Neural progenitor cell (in vitro differentiated cells): ENCODE measurements at regions not wholly inside any gene's neighbourhood (a gene's known extent, or its start where the extent isn't known, plus 50 kb on each side); places are given as distances from the start of the nearest gene placed in this dataset.

Experiments
- DNase-seq: peaks from one replicate; pipeline ENCODE4 v3.0.0-alpha.2; 2016; ENCODE audit warnings: low spot score
- H2AFZ ChIP-seq: fragments of 200-600 bp; sonication (generic); replicated peaks from 2 replicates; pipeline ENCODE4 v1.6.1; 2016; ENCODE audit warnings: antibody characterized with exemption
- H3F3A ChIP-seq: fragments of 200-600 bp; sonication (generic); 2 replicates; pipeline ENCODE4 v1.6.1; 2016; ENCODE audit warnings: antibody characterized with exemption, low read depth
- H3K27ac ChIP-seq: fragments of 200-600 bp; sonication (generic); 2 replicates; pipeline ENCODE4 v1.5.1; 2016; ENCODE audit warnings: mild to moderate bottlenecking
- H3K27me3 ChIP-seq: fragments of 200-600 bp; sonication (generic); 2 replicates; pipeline ENCODE4 v1.6.1; 2016; ENCODE audit warnings: mild to moderate bottlenecking, moderate library complexity
- H3K36me3 ChIP-seq: fragments of 200-600 bp; sonication (generic); 2 replicates; pipeline ENCODE4 v1.5.1; 2016
- H3K4me1 ChIP-seq: fragments of 200-600 bp; sonication (generic); 2 replicates; pipeline ENCODE4 v1.6.1; 2016; ENCODE audit warnings: mixed run types
- H3K4me2 ChIP-seq: fragments of 200-600 bp; sonication (generic); 2 replicates; pipeline ENCODE4 v1.6.1; 2016
- H3K4me3 ChIP-seq: fragments of 200-600 bp; sonication (generic); 2 replicates; pipeline ENCODE4 v1.5.1; 2016
- H3K79me2 ChIP-seq: fragments of 200-600 bp; sonication (generic); 2 replicates; pipeline ENCODE4 v1.6.1; 2016; ENCODE audit warnings: low read depth
- H3K9ac ChIP-seq: fragments of 200-600 bp; sonication (generic); 2 replicates; pipeline ENCODE4 v1.6.1; 2016
- H3K9me3 ChIP-seq: fragments of 200-600 bp; sonication (generic); 2 replicates; pipeline ENCODE4 v1.5.1; 2016; ENCODE audit warnings: low read depth
- H4K20me1 ChIP-seq: fragments of 200-600 bp; sonication (generic); 2 replicates; pipeline ENCODE4 v1.6.1; 2016; ENCODE audit warnings: low read depth
- H3K27ac Mint-ChIP-seq: 3 replicates; pipeline ENCODE4 v1.8.0; 2021; ENCODE audit warnings: mixed read lengths
- H3K27me3 Mint-ChIP-seq: 2 replicates; pipeline ENCODE4 v1.8.0; 2022; ENCODE audit warnings: low read depth, mild to moderate bottlenecking, inconsistent platforms, moderate library complexity, mixed read lengths; ENCODE audit not compliant: insufficient read depth
- H3K36me3 Mint-ChIP-seq: 3 replicates; pipeline ENCODE4 v1.8.0; 2021; ENCODE audit warnings: mixed read lengths
- H3K4me1 Mint-ChIP-seq: 3 replicates; pipeline ENCODE4 v1.8.0; 2021; ENCODE audit warnings: mixed read lengths
- H3K4me3 Mint-ChIP-seq: 3 replicates; pipeline ENCODE4 v1.8.0; 2021; ENCODE audit warnings: mild to moderate bottlenecking, moderate library complexity, mixed read lengths
- H3K9me3 Mint-ChIP-seq: 3 replicates; pipeline ENCODE4 v1.8.0; 2020; ENCODE audit warnings: mixed read lengths
- CTCF ChIP-seq: fragments of 200-600 bp; sonication (generic); IDR thresholded peaks from 2 replicates; pipeline ENCODE4 v1.5.1; 2017; ENCODE audit warnings: antibody characterized with exemption, mild to moderate bottlenecking
- EZH2 ChIP-seq: fragments of 200-600 bp; sonication (generic); IDR thresholded peaks from 2 replicates; pipeline ENCODE4 v1.6.1; 2017; ENCODE audit warnings: antibody characterized with exemption, mild to moderate bottlenecking, moderate library complexity
- EZH2phosphoT487 ChIP-seq: fragments of 200-600 bp; sonication (generic); IDR thresholded peaks from 2 replicates; pipeline ENCODE4 v1.6.1; 2017; ENCODE audit warnings: antibody characterized with exemption

DNA sequence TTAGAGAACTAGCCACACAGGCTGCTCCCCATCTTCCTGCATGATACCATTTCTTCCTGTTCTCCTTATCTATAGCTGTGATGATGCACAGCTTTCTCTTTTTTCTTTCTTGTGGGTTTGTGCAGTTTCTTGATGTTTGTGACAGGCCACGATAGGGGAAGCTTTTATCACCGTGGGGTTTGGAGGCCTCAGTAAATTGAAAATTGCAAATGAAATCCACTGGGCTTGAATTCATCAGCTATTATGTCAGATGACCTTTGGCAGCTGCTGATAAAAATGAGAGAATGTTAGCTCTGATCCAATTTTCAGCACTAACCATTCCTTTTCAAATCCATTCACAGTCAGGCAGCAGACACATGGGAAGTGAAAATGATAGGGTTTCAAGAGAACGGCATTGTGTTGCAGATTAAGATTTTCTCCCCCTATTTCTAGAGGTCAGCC, 176.9 kb upstream of the SOX2 start:
- no peak overlapping the region for H3K4me3 ChIP-seq
- H3K4me1 ChIP-seq = peaks cover 32% of the 10 kb centered on the region
- no peak overlapping the region for H3K9ac ChIP-seq
- Mint-ChIP-seq H3K4me3 (no peak overlapping the region), H3K27ac (peak overlapping the region; percentile 58), H3K4me1 (peaks cover 33% of the 10 kb centered on the region), H3K27me3 (no peaks in the 10 kb centered on the region), H3K36me3 (no peaks in the 10 kb centered on the region), H3K9me3 (no peaks in the 10 kb centered on the region)
- no peak overlapping the region for H2AFZ ChIP-seq
- no peaks in the 10 kb centered on the region for H3K27me3 ChIP-seq
- no peaks in the 10 kb centered on the region for H3K9me3 ChIP-seq
- no peak overlapping the region for H3K27ac ChIP-seq
- TF ChIP-seq EZH2phosphoT487 (no peak), CTCF (no peak), EZH2 (no peak)
- H3F3A ChIP-seq = peaks cover 8% of the 10 kb centered on the region
- H4K20me1 ChIP-seq = no peaks in the 10 kb centered on the region
- DNase-seq = no peak
- H3K79me2 ChIP-seq = no peaks in the 10 kb centered on the region
- H3K4me2 ChIP-seq = peak overlapping the region; percentile 11
- no peaks in the 10 kb centered on the region for H3K36me3 ChIP-seq

- H3K36me3 ChIP-seq = no peaks in the 10 kb centered on the region
- peaks cover 2% of the 10 kb centered on the region for H3K9me3 Mint-ChIP-seq
- H2AFZ ChIP-seq = peak overlapping the region; percentile 52
- H4K20me1 ChIP-seq = no peaks in the 10 kb centered on the region
- TF ChIP-seq CTCF (no peak), EZH2 (no peak), EZH2phosphoT487 (no peak)
- DNase-seq = peak; percentile 9
- H3F3A ChIP-seq = peaks cover 8% of the 10 kb centered on the region
- peaks cover 33% of the 10 kb centered on the region for H3K4me1 Mint-ChIP-seq
- no peak overlapping the region for H3K27ac ChIP-seq
- H3K36me3 Mint-ChIP-seq = no peaks in the 10 kb centered on the region
- H3K27me3 Mint-ChIP-seq = no peaks in the 10 kb centered on the region
- peaks cover 32% of the 10 kb centered on the region for H3K4me1 ChIP-seq
- H3K9me3 ChIP-seq = no peaks in the 10 kb centered on the region
- peak overlapping the region; percentile 34 for H3K27ac Mint-ChIP-seq
- no peak overlapping the region for H3K9ac ChIP-seq
- H3K27me3 ChIP-seq = no peaks in the 10 kb centered on the region
- H3K4me2 ChIP-seq = peak overlapping the region; percentile 11
- no peak overlapping the region for H3K4me3 Mint-ChIP-seq
- no peak overlapping the region for H3K4me3 ChIP-seq
- no peaks in the 10 kb centered on the region for H3K79me2 ChIP-seq
Observed at GRCh38 chr3:181533811-181534210, 177.9 kb upstream of the SOX2 start.

DNA sequence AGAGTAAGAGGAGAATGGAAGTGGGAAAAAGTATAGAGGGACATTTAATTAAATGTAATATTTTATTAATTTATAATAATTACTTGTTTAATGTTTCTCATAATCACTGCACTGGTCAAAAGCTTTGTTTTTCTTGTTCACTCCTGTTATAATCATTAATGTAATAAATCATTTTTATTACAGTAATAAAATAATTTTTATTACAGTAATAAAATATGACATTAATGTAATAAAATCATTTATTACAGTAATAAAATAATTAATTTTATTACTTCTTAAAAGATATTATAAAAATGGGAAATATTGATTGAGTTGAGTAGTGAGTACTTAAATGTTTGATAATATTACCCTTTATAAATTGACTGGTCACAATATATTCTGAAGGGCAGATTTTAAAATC, 181.1 kb upstream of the SOX2 start:
- no peaks in the 10 kb centered on the region for H4K20me1 ChIP-seq
- no peak overlapping the region for H2AFZ ChIP-seq
- Mint-ChIP-seq H3K9me3 (peaks cover 19% of the 10 kb centered on the region), H3K27me3 (no peaks in the 10 kb centered on the region), H3K4me3 (no peak overlapping the region), H3K4me1 (peaks cover 29% of the 10 kb centered on the region), H3K27ac (no peak overlapping the region), H3K36me3 (peaks cover 2% of the 10 kb centered on the region)
- H3K4me3 ChIP-seq = no peak overlapping the region
- H3K9me3 ChIP-seq = no peaks in the 10 kb centered on the region
- H3K4me2 ChIP-seq = no peak overlapping the region
- H3K27me3 ChIP-seq = no peaks in the 10 kb centered on the region
- no peak overlapping the region for H3K27ac ChIP-seq
- no peak for DNase-seq
- H3K4me1 ChIP-seq = peaks cover 32% of the 10 kb centered on the region
- peaks cover 8% of the 10 kb centered on the region for H3F3A ChIP-seq
- no peaks in the 10 kb centered on the region for H3K36me3 ChIP-seq
- TF ChIP-seq EZH2phosphoT487 = no peak
- TF ChIP-seq CTCF = no peak
- TF ChIP-seq EZH2 = no peak
- no peak overlapping the region for H3K9ac ChIP-seq
- no peaks in the 10 kb centered on the region for H3K79me2 ChIP-seq

DNA sequence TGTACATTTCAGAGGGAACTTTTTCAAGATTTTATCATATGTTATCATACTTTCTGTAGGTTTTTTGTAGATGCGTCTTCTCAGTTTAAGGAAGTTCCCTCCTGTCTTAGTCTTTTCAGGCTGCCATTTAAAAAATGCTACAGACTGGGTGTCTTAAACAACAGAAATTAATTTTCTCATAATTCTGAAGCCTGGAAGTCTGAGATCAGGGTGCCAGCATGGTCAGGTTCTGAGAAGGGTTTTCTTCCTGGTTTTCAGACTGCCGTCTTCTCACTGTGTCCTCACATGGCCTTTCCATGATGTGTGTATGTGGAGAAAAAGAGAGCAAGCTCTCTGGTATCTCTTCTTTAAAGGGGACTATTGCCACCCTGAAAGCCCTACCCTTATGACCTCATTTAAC, 189.9 kb upstream of the SOX2 start:
- H3K9ac ChIP-seq = no peak overlapping the region
- H3K27ac Mint-ChIP-seq = no peak overlapping the region
- no peak for DNase-seq
- H3K4me1 ChIP-seq = no peaks in the 10 kb centered on the region
- H3K9me3 ChIP-seq = no peaks in the 10 kb centered on the region
- peaks cover 3% of the 10 kb centered on the region for H3K36me3 Mint-ChIP-seq
- no peak overlapping the region for H3K4me2 ChIP-seq
- H2AFZ ChIP-seq = no peak overlapping the region
- H3K27me3 Mint-ChIP-seq = no peaks in the 10 kb centered on the region
- H3K27ac ChIP-seq = no peak overlapping the region
- H4K20me1 ChIP-seq = no peaks in the 10 kb centered on the region
- no peaks in the 10 kb centered on the region for H3F3A ChIP-seq
- H3K4me3 Mint-ChIP-seq = no peak overlapping the region
- no peak for TF ChIP-seq EZH2
- TF ChIP-seq EZH2phosphoT487 = no peak
- no peak for TF ChIP-seq CTCF
- no peaks in the 10 kb centered on the region for H3K36me3 ChIP-seq
- H3K79me2 ChIP-seq = no peaks in the 10 kb centered on the region
- no peak overlapping the region for H3K4me3 ChIP-seq
- peaks cover 34% of the 10 kb centered on the region for H3K9me3 Mint-ChIP-seq
- peaks cover 11% of the 10 kb centered on the region for H3K4me1 Mint-ChIP-seq
- no peaks in the 10 kb centered on the region for H3K27me3 ChIP-seq
